Liver (tissue), 8 donors: ENCODE measurements at regions not wholly inside any gene's neighbourhood (a gene's known extent, or its start where the extent isn't known, plus 50 kb on each side); places are given as distances from the start of the nearest gene placed in this dataset.
A peak's percentile ranks its signal among the peaks of the same experiment; 100 is the strongest.

Experiments
- DNase-seq: peaks from one replicate; pipeline ENCODE4 v3.0.0-alpha.2; 2017; ENCODE audit warnings: low spot score
- H3K27ac ChIP-seq, 2 donors: one replicate each; pipeline ENCODE4 v1.7.0; 2013; ENCODE audit warnings: inconsistent platforms in 2 of 2, low read length in 2 of 2, control low read depth in 1 of 2, low read depth in 1 of 2, mild to moderate bottlenecking in 1 of 2
- H3K27me3 ChIP-seq, 4 donors: one replicate each; pipeline versions ENCODE4 v1.6.1 to v1.7.0; 2013; ENCODE audit warnings: low read length in 3 of 4, inconsistent platforms in 1 of 4, mild to moderate bottlenecking in 1 of 4, moderate library complexity in 1 of 4; ENCODE audit not compliant: control insufficient read depth in 4 of 4, insufficient read depth in 4 of 4
- H3K36me3 ChIP-seq, 4 donors: one replicate each; pipeline versions ENCODE4 v1.6.1 to v1.7.0; 2013; ENCODE audit warnings: low read length in 3 of 4, mild to moderate bottlenecking in 3 of 4, low read depth in 1 of 4, moderate library complexity in 1 of 4; ENCODE audit not compliant: control insufficient read depth in 4 of 4, insufficient read depth in 3 of 4
- H3K4me1 ChIP-seq, 4 donors: one replicate each; pipeline versions ENCODE4 v1.6.1 to v1.7.0; 2013; ENCODE audit warnings: low read length in 3 of 4, mild to moderate bottlenecking in 3 of 4, moderate library complexity in 1 of 4; ENCODE audit not compliant: control insufficient read depth in 4 of 4, insufficient read depth in 4 of 4
- H3K4me3 ChIP-seq, 3 donors: one replicate each; pipeline versions ENCODE4 v1.6.1 to v1.7.0; 2013; ENCODE audit warnings: low read length in 3 of 3, control low read depth in 1 of 3, low read depth in 1 of 3, mild to moderate bottlenecking in 1 of 3
- H3K9ac ChIP-seq, 2 donors: one replicate each; pipeline ENCODE4 v1.7.0; 2013; ENCODE audit warnings: low read length in 2 of 2, mild to moderate bottlenecking in 2 of 2, moderate library complexity in 2 of 2, control low read depth in 1 of 2, low read depth in 1 of 2
- H3K9me3 ChIP-seq, 4 donors: one replicate each; pipeline versions ENCODE4 v1.6.1 to v1.7.0; 2013; ENCODE audit warnings: low read length in 3 of 4; ENCODE audit not compliant: control insufficient read depth in 4 of 4
- CTCF ChIP-seq: fragments of 150-350 bp; IDR thresholded peaks from 2 replicates; pipeline ENCODE4 v1.5.1; 2017; ENCODE audit warnings: improper control_type of control experiment, low read depth, low read length; ENCODE audit not compliant: missing input control
- EGR1 ChIP-seq, 2 donors: IDR thresholded peaks; 2 replicates each; pipeline ENCODE4 v1.6.1; 2016 to 2018; ENCODE audit warnings: antibody characterized with exemption in 2 of 2, low read depth in 2 of 2
- FOXA1 ChIP-seq: IDR thresholded peaks from 2 replicates; pipeline ENCODE4 v1.6.1; 2016; ENCODE audit warnings: antibody characterized with exemption
- FOXA2 ChIP-seq: IDR thresholded peaks from 2 replicates; pipeline ENCODE4 v1.6.1; 2016; ENCODE audit warnings: antibody characterized with exemption
- HNF4A ChIP-seq, 2 donors: conservative IDR thresholded peaks; 2 replicates each; pipeline ENCODE4 v1.6.1; 2016; ENCODE audit warnings: antibody characterized with exemption in 2 of 2, mild to moderate bottlenecking in 2 of 2
- HNF4G ChIP-seq: IDR thresholded peaks from 2 replicates; pipeline ENCODE4 v1.6.1; 2016; ENCODE audit warnings: antibody characterized with exemption
- JUND ChIP-seq, 2 donors: IDR thresholded peaks; 2 replicates each; pipeline ENCODE4 v1.6.1; 2016; ENCODE audit warnings: antibody characterized with exemption in 2 of 2
- MAX ChIP-seq: IDR thresholded peaks from 2 replicates; pipeline ENCODE4 v1.6.1; 2016; ENCODE audit warnings: antibody characterized with exemption
- NR2F2 ChIP-seq: IDR thresholded peaks from 2 replicates; pipeline ENCODE4 v1.6.1; 2016; ENCODE audit warnings: antibody characterized with exemption
- RAD21 ChIP-seq, 2 donors: IDR thresholded peaks; 2 replicates each; pipeline ENCODE4 v1.6.1; 2016; ENCODE audit warnings: antibody characterized with exemption in 2 of 2, mild to moderate bottlenecking in 2 of 2
- REST ChIP-seq: IDR thresholded peaks from 2 replicates; pipeline ENCODE4 v1.6.1; 2016; ENCODE audit warnings: antibody characterized with exemption, mild to moderate bottlenecking
- SP1 ChIP-seq: IDR thresholded peaks from 2 replicates; pipeline ENCODE4 v1.6.1; 2018; ENCODE audit warnings: antibody characterized with exemption, mild to moderate bottlenecking
- TAF1 ChIP-seq: conservative IDR thresholded peaks from 2 replicates; pipeline ENCODE4 v1.6.1; 2016; ENCODE audit warnings: antibody characterized with exemption, mild to moderate bottlenecking
- YY1 ChIP-seq: IDR thresholded peaks from 2 replicates; pipeline ENCODE4 v1.6.1; 2016; ENCODE audit warnings: antibody characterized with exemption, mild to moderate bottlenecking
- ZBTB33 ChIP-seq: IDR thresholded peaks from 2 replicates; pipeline ENCODE4 v1.6.1; 2016; ENCODE audit warnings: antibody characterized with exemption
- WGBS: extraction: QIAGEN DNeasy Blood & Tissue Kit; methylation state at CpG from one replicate; pipeline ENCODE4 v1.1.7; 2013; 5-methylcytosine and 5-hydroxymethylcytosine counted together
- donor health status: healthy.
- donor health status: healthy.
- donor health status: healthy.
- donor health status: healthy.
- donor health status: healthy.

GRCh38 chr7:24402655-24403054, 118.7 kb downstream of the NPY start:
- peaks cover 0 to 9% (median 2%) of the 10 kb centered on the region in 4 donors for H3K4me1 ChIP-seq
- DNase-seq: no peak
- no peaks in the 10 kb centered on the region for H3K9me3 ChIP-seq
- H3K27ac ChIP-seq: no peak overlapping the region
- H3K4me3 ChIP-seq: peak overlapping the region in 1 of 3 donors; percentile 54
- H3K36me3 ChIP-seq: no peaks in the 10 kb centered on the region
- no peaks in the 10 kb centered on the region for H3K27me3 ChIP-seq
- no peak for TF ChIP-seq REST
- no peak for TF ChIP-seq EGR1 (IDR thresholded peaks at IDR 0.05; ENCODE audit: low read depth in 2 of 2)
- no peak for TF ChIP-seq HNF4G
- TF ChIP-seq HNF4A (conservative IDR thresholded peaks at IDR 0.05): no peak
- TF ChIP-seq YY1: no peak
- no peak for TF ChIP-seq SP1
- no peak for TF ChIP-seq CTCF
- no peak for TF ChIP-seq FOXA1
- TF ChIP-seq FOXA2: no peak
- TF ChIP-seq MAX: no peak
- no peak for TF ChIP-seq NR2F2
- TF ChIP-seq RAD21 (IDR thresholded peaks at IDR 0.05): no peak
- no peak for TF ChIP-seq TAF1
- no peak for TF ChIP-seq ZBTB33
- peak overlapping the region in 1 of 2 donors; percentile 75 for H3K9ac ChIP-seq
- WGBS: 66% methylated on average over 4 of the region's 4 CpGs

- Histone ChIP-seq H3K9ac (no peak overlapping the region), H3K36me3 (no peaks in the 10 kb centered on the region), H3K27ac (no peak overlapping the region), H3K4me1 (peaks cover 0 to 9% (median 2%) of the 10 kb centered on the region in 4 donors), H3K4me3 (no peak overlapping the region), H3K9me3 (no peaks in the 10 kb centered on the region), H3K27me3 (no peaks in the 10 kb centered on the region)
- WGBS: 96% methylated on average over 2 of the region's 2 CpGs
- no peak for TF ChIP-seq MAX
- TF ChIP-seq HNF4A (conservative IDR thresholded peaks at IDR 0.05): no peak
- TF ChIP-seq REST: no peak
- TF ChIP-seq NR2F2: no peak
- TF ChIP-seq YY1: no peak
- no peak for TF ChIP-seq TAF1
- TF ChIP-seq HNF4G: no peak
- TF ChIP-seq JUND (IDR thresholded peaks at IDR 0.05): no peak
- DNase-seq: no peak
Measured at GRCh38 chr7:24403557-24403956, 119.6 kb downstream of the NPY start.
